ENCODE measurements at regions not wholly inside any gene's neighbourhood (a gene's known extent, or its start where the extent isn't known, plus 50 kb on each side); places are given as distances from the start of the nearest gene placed in this dataset.
"Not testable (repeated sequence)": the region's sequence is repeated elsewhere in the genome, so short reads cannot be mapped to it uniquely, and the experiment has no call there.

DNA sequence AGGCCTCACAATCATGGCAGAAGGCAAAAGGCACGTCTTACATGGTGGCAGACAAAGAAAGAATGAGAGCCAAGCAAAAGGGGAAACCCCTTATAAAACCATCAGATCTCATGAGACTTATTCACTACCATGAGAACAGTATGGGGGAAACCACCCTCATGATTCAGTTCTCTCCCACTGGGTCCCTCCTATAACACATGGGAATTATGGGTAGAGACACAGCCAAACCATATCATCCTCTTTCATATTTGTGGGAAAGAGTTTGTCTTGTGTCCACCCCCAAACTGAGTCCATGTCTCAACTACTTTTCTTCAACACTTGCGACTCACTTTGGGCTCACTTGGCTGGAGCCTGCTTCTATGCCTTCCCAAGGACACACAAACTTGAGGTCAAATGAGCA, 162.5 kb downstream of the TTC8 start:
- H3K23ac ChIP-seq (ENCODE audit: low read depth, low read length, poor library complexity); H2BK15ac ChIP-seq (ENCODE audit: low read length); H3K9me3 ChIP-seq (replicated peaks in 1 of 2; ENCODE audit: control insufficient read depth in 2 of 2, insufficient read depth in 1 of 2, low read depth in 1 of 2, low read length in 2 of 2); H4K91ac ChIP-seq (ENCODE audit: low read depth, low read length, poor library complexity); H3K79me1 ChIP-seq (ENCODE audit: low read depth, low read length); H3K4me3 ChIP-seq (ENCODE audit: low read length in 2 of 2); H3K4me1 ChIP-seq (ENCODE audit: control insufficient read depth in 2 of 2, insufficient read depth in 1 of 2, low read depth in 1 of 2, low read length in 2 of 2); H3K9ac ChIP-seq (ENCODE audit: low read depth, low read length, poor library complexity); H2AFZ ChIP-seq (ENCODE audit: low read length); H2AK5ac ChIP-seq (ENCODE audit: low read depth, low read length); H3K4ac ChIP-seq (ENCODE audit: low read length); DNase-seq (ENCODE audit: low spot score); H3K36me3 ChIP-seq (replicated peaks in 1 of 2; ENCODE audit: control insufficient read depth in 2 of 2, insufficient read depth in 2 of 2, low read length in 2 of 2); H3K14ac ChIP-seq (ENCODE audit: low read length); H2BK5ac ChIP-seq (ENCODE audit: low read length); H3K4me2 ChIP-seq (ENCODE audit: insufficient read depth, low read length, poor library complexity, severe bottlenecking); H4K8ac ChIP-seq (ENCODE audit: low read depth, low read length); H2BK120ac ChIP-seq (ENCODE audit: low read depth, low read length); H3K27ac ChIP-seq (replicated peaks; ENCODE audit: low read length); H2BK12ac ChIP-seq (ENCODE audit: low read length); H3K18ac ChIP-seq (ENCODE audit: low read length); H3K27me3 ChIP-seq (ENCODE audit: control insufficient read depth in 3 of 3, insufficient read depth in 3 of 3, low read depth in 1 of 3, low read length in 3 of 3): not testable (repeated sequence)
- WGBS, 2 donors (ENCODE audit: extremely low coverage in 2 of 2, insufficient read length in 2 of 2, insufficient replicate concordance in 1 of 2) = no CpG with 5 or more reads among the region's 2 CpGs

DNA sequence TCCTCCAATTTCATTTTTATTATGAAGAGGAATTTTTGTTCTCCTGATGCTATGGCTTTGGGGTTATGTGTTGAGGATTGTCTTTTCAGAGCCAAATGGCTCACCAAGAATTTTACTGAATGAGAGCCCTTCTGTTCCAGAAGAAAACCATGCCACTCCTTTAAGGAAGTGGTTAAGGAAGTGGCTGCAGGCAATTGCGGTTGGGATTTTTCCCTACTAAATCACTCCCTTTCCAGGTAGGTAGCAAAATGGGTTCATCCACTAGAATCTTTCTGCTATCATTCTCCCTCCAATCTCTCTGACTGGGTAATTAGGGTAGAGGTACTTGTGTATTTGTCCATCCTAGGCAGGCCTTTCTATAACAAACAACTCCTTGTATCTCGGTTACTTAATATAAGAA, 163.1 kb downstream of the TTC8 start:
- Histone ChIP-seq H3K79me1 (ENCODE audit: low read depth, low read length) (no peaks in the 10 kb centered on the region), H3K27ac (replicated peaks; ENCODE audit: low read length) (no peak overlapping the region), H3K4me1 (ENCODE audit: control insufficient read depth in 2 of 2, insufficient read depth in 1 of 2, low read depth in 1 of 2, low read length in 2 of 2) (no peaks in the 10 kb centered on the region), H3K27me3 (ENCODE audit: control insufficient read depth in 3 of 3, insufficient read depth in 3 of 3, low read depth in 1 of 3, low read length in 3 of 3) (no peaks in the 10 kb centered on the region), H3K9me3 (replicated peaks in 1 of 2; ENCODE audit: control insufficient read depth in 2 of 2, insufficient read depth in 1 of 2, low read depth in 1 of 2, low read length in 2 of 2) (no peaks in the 10 kb centered on the region), H2BK12ac (ENCODE audit: low read length) (no peak overlapping the region), H3K18ac (ENCODE audit: low read length) (no peak overlapping the region), H4K91ac (ENCODE audit: low read depth, low read length, poor library complexity) (no peak overlapping the region), H3K4me2 (ENCODE audit: insufficient read depth, low read length, poor library complexity, severe bottlenecking) (no peak overlapping the region), H2AFZ (ENCODE audit: low read length) (no peak overlapping the region), H3K36me3 (replicated peaks in 1 of 2; ENCODE audit: control insufficient read depth in 2 of 2, insufficient read depth in 2 of 2, low read length in 2 of 2) (no peaks in the 10 kb centered on the region), H3K9ac (ENCODE audit: low read depth, low read length, poor library complexity) (no peak overlapping the region), H3K4ac (ENCODE audit: low read length) (no peak overlapping the region), H2BK5ac (ENCODE audit: low read length) (no peak overlapping the region), H4K8ac (ENCODE audit: low read depth, low read length) (no peak overlapping the region), H2BK15ac (ENCODE audit: low read length) (no peak overlapping the region), H2BK120ac (ENCODE audit: low read depth, low read length) (no peak overlapping the region), H3K4me3 (ENCODE audit: low read length in 2 of 2) (no peak overlapping the region), H3K14ac (ENCODE audit: low read length) (no peak overlapping the region), H2AK5ac (ENCODE audit: low read depth, low read length) (no peak overlapping the region), H3K23ac (ENCODE audit: low read depth, low read length, poor library complexity) (no peak overlapping the region)
- no peak for DNase-seq (ENCODE audit: low spot score)
- no CpG with 5 or more reads among the region's 2 CpGs for WGBS, 2 donors (ENCODE audit: extremely low coverage in 2 of 2, insufficient read length in 2 of 2, insufficient replicate concordance in 1 of 2)

DNA sequence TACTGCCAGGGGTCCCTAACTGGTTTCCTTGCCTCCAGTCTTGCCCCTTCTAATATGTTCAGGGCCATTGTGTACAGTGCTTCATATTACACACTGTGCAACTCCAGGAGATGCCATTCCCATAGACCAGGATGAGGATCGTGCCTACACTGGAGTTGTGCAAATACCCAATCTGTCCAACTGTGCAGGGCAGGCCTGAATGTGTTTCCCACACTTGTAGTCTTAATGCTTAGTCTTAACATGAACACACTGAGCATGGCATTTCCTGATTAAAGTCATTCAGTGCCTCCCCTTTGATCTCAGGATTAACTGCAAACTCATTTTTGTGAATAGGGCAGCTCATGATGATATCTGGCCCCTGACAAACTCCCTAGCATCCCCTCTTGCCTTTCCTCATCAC, 165.5 kb downstream of the TTC8 start:
- H3K18ac ChIP-seq (ENCODE audit: low read length) = no peak overlapping the region
- H3K4ac ChIP-seq (ENCODE audit: low read length) = no peak overlapping the region
- no peak overlapping the region for H4K91ac ChIP-seq (ENCODE audit: low read depth, low read length, poor library complexity)
- peaks cover 0 to 1% of the 10 kb centered on the region in 2 donors for H3K9me3 ChIP-seq (replicated peaks in 1 of 2; ENCODE audit: control insufficient read depth in 2 of 2, insufficient read depth in 1 of 2, low read depth in 1 of 2, low read length in 2 of 2)
- no peak overlapping the region for H3K23ac ChIP-seq (ENCODE audit: low read depth, low read length, poor library complexity)
- no peak overlapping the region for H2BK15ac ChIP-seq (ENCODE audit: low read length)
- no peak overlapping the region for H3K9ac ChIP-seq (ENCODE audit: low read depth, low read length, poor library complexity)
- no peaks in the 10 kb centered on the region for H3K36me3 ChIP-seq (replicated peaks in 1 of 2; ENCODE audit: control insufficient read depth in 2 of 2, insufficient read depth in 2 of 2, low read length in 2 of 2)
- H2BK5ac ChIP-seq (ENCODE audit: low read length) = no peak overlapping the region
- H3K4me3 ChIP-seq (ENCODE audit: low read length in 2 of 2) = no peak overlapping the region
- no peak for DNase-seq (ENCODE audit: low spot score)
- H3K79me1 ChIP-seq (ENCODE audit: low read depth, low read length) = no peaks in the 10 kb centered on the region
- no peak overlapping the region for H3K27ac ChIP-seq (replicated peaks; ENCODE audit: low read length)
- H3K27me3 ChIP-seq (ENCODE audit: control insufficient read depth in 3 of 3, insufficient read depth in 3 of 3, low read depth in 1 of 3, low read length in 3 of 3) = no peaks in the 10 kb centered on the region
- H3K4me2 ChIP-seq (ENCODE audit: insufficient read depth, low read length, poor library complexity, severe bottlenecking) = no peak overlapping the region
- no peak overlapping the region for H2AK5ac ChIP-seq (ENCODE audit: low read depth, low read length)
- no CpG with 5 or more reads among the region's 1 CpG for WGBS, 2 donors (ENCODE audit: extremely low coverage in 2 of 2, insufficient read length in 2 of 2, insufficient replicate concordance in 1 of 2)
- H3K14ac ChIP-seq (ENCODE audit: low read length) = no peak overlapping the region
- no peak overlapping the region for H2AFZ ChIP-seq (ENCODE audit: low read length)
- no peak overlapping the region for H2BK120ac ChIP-seq (ENCODE audit: low read depth, low read length)
- H2BK12ac ChIP-seq (ENCODE audit: low read length) = no peak overlapping the region
- no peak overlapping the region for H4K8ac ChIP-seq (ENCODE audit: low read depth, low read length)
- no peaks in the 10 kb centered on the region for H3K4me1 ChIP-seq (ENCODE audit: control insufficient read depth in 2 of 2, insufficient read depth in 1 of 2, low read depth in 1 of 2, low read length in 2 of 2)

DNA sequence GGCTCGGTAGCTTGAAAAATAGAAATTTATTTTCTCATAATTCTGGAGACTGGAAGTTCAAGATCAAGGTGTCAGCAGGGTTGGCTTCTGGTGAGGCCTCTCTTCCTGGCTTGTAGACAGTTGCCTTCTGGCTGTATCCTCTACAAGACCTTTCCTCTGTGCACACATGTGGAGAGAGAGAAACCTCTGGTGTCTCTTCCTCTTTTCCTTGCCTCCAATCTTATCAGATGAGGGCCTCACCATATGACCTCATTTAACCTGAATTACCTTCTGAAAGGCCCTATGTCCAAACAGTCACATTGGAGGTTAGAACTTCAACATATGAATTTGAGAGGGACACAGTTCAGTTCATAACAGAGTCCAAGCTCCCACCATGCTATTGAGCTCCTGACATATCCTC, 166.4 kb downstream of the TTC8 start:
- no peak overlapping the region for H3K23ac ChIP-seq (ENCODE audit: low read depth, low read length, poor library complexity)
- H2BK120ac ChIP-seq (ENCODE audit: low read depth, low read length) = no peak overlapping the region
- H2AFZ ChIP-seq (ENCODE audit: low read length) = no peak overlapping the region
- no peak overlapping the region for H3K4me3 ChIP-seq (ENCODE audit: low read length in 2 of 2)
- no CpG with 5 or more reads among the region's 1 CpG for WGBS, 2 donors (ENCODE audit: extremely low coverage in 2 of 2, insufficient read length in 2 of 2, insufficient replicate concordance in 1 of 2)
- H3K27ac ChIP-seq (replicated peaks; ENCODE audit: low read length) = no peak overlapping the region
- H2BK15ac ChIP-seq (ENCODE audit: low read length) = no peak overlapping the region
- no peaks in the 10 kb centered on the region for H3K79me1 ChIP-seq (ENCODE audit: low read depth, low read length)
- no peak overlapping the region for H3K9ac ChIP-seq (ENCODE audit: low read depth, low read length, poor library complexity)
- H2BK5ac ChIP-seq (ENCODE audit: low read length) = no peak overlapping the region
- H3K4me1 ChIP-seq (ENCODE audit: control insufficient read depth in 2 of 2, insufficient read depth in 1 of 2, low read depth in 1 of 2, low read length in 2 of 2) = no peaks in the 10 kb centered on the region
- no peak for DNase-seq (ENCODE audit: low spot score)
- no peak overlapping the region for H3K4ac ChIP-seq (ENCODE audit: low read length)
- H3K36me3 ChIP-seq (replicated peaks in 1 of 2; ENCODE audit: control insufficient read depth in 2 of 2, insufficient read depth in 2 of 2, low read length in 2 of 2) = no peaks in the 10 kb centered on the region
- no peak overlapping the region for H3K18ac ChIP-seq (ENCODE audit: low read length)
- no peak overlapping the region for H3K4me2 ChIP-seq (ENCODE audit: insufficient read depth, low read length, poor library complexity, severe bottlenecking)
- no peak overlapping the region for H3K14ac ChIP-seq (ENCODE audit: low read length)
- H2BK12ac ChIP-seq (ENCODE audit: low read length) = no peak overlapping the region
- H4K91ac ChIP-seq (ENCODE audit: low read depth, low read length, poor library complexity) = no peak overlapping the region
- no peaks in the 10 kb centered on the region for H3K27me3 ChIP-seq (ENCODE audit: control insufficient read depth in 3 of 3, insufficient read depth in 3 of 3, low read depth in 1 of 3, low read length in 3 of 3)
- no peak overlapping the region for H2AK5ac ChIP-seq (ENCODE audit: low read depth, low read length)
- H4K8ac ChIP-seq (ENCODE audit: low read depth, low read length) = no peak overlapping the region
- H3K9me3 ChIP-seq (replicated peaks in 1 of 2; ENCODE audit: control insufficient read depth in 2 of 2, insufficient read depth in 1 of 2, low read depth in 1 of 2, low read length in 2 of 2) = peaks cover 0 to 1% of the 10 kb centered on the region in 2 donors

Data from neuronal stem cell (in vitro differentiated cells).